ENCODE measurements at regions not wholly inside any gene's neighbourhood (a gene's known extent, or its start where the extent isn't known, plus 50 kb on each side); places are given as distances from the start of the nearest gene placed in this dataset.
"Not testable (repeated sequence)": the region's sequence is repeated elsewhere in the genome, so short reads cannot be mapped to it uniquely, and the experiment has no call there.

- DNase-seq, result no peak
These were observed 105.1 kb downstream of the MED10 start for GRCh38 chr5:6273090-6273735.

- no peak for DNase-seq
These were observed 108.4 kb downstream of the MED10 start for GRCh38 chr5:6269925-6270324.

GRCh38 chr5:6266671-6267197 is 111.6 kb downstream of the MED10 start:
- DNase-seq, result no peak

GRCh38 chr5:6264394-6264793 is 114.0 kb downstream of the MED10 start:
- DNase-seq, result no peak

GRCh38 chr5:6262651-6263363 is 115.5 kb downstream of the MED10 start:
- no peak for DNase-seq

GRCh38 chr5:6261668-6262067 is 116.7 kb downstream of the MED10 start:
- no peak for DNase-seq

GRCh38 chr5:6261256-6261655 is 117.1 kb downstream of the MED10 start:
- DNase-seq, result no peak

- DNase-seq, result no peak
These were observed 117.5 kb downstream of the MED10 start for GRCh38 chr5:6260846-6261245.

GRCh38 chr5:6256901-6257300 is 121.4 kb downstream of the MED10 start:
- DNase-seq, result no peak

- no peak for DNase-seq
These were observed 122.4 kb downstream of the MED10 start for GRCh38 chr5:6255956-6256355.

GRCh38 chr5:6253846-6254245 is 124.5 kb downstream of the MED10 start:
- no peak for DNase-seq

GRCh38 chr5:6253281-6253680 is 125.1 kb downstream of the MED10 start:
- no peak for DNase-seq

GRCh38 chr5:6252581-6252980 is 125.8 kb downstream of the MED10 start:
- DNase-seq, result no peak

GRCh38 chr5:6251565-6252102 is 126.7 kb downstream of the MED10 start:
- DNase-seq, result no peak

GRCh38 chr5:6250121-6250520 is 128.2 kb downstream of the MED10 start:
- DNase-seq, result no peak

- no peak for DNase-seq
These were observed 130.2 kb downstream of the MED10 start for GRCh38 chr5:6248132-6248531.

GRCh38 chr5:6246820-6247437 is 131.4 kb downstream of the MED10 start:
- DNase-seq, result no peak

- no peak for DNase-seq
These were observed 134.0 kb downstream of the MED10 start for GRCh38 chr5:6244339-6244714.

- DNase-seq, result no peak
These were observed 134.5 kb downstream of the MED10 start for GRCh38 chr5:6243706-6244338.

- not testable (repeated sequence) for DNase-seq
These were observed 137.3 kb downstream of the MED10 start for GRCh38 chr5:6241056-6241455.

- no peak for DNase-seq
These were observed 141.4 kb downstream of the MED10 start for GRCh38 chr5:6236858-6237481.

- no peak for DNase-seq
These were observed 142.1 kb downstream of the MED10 start for GRCh38 chr5:6236170-6236793.
